Stomach (tissue), 8 donors: ENCODE measurements at regions not wholly inside any gene's neighbourhood (a gene's known extent, or its start where the extent isn't known, plus 50 kb on each side); places are given as distances from the start of the nearest gene placed in this dataset.

Source experiments
- DNase-seq, 2 donors: peaks; one replicate each; pipeline versions ENCODE4 v3.0.0 to v3.0.0-alpha.2; 2013 to 2019
- H3K27ac ChIP-seq, 5 donors: fragments of 200-600 bp in 4 of 5; sonication (generic) in 4 of 5; one replicate each; pipeline ENCODE4 v1.5.1; 2013 to 2019; ENCODE audit warnings: mild to moderate bottlenecking in 1 of 5, moderate library complexity in 1 of 5
- H3K27me3 ChIP-seq, 3 donors: fragments of 200-600 bp; sonication (generic); one replicate each; pipeline ENCODE4 v1.5.1; 2017 to 2019; ENCODE audit warnings: mixed run types in 1 of 3
- H3K36me3 ChIP-seq, 4 donors: fragments of 200-600 bp; sonication (generic); 1 replicate in 3 of 4; 2 replicates in 1 of 4; pipeline ENCODE4 v1.5.1; 2016 to 2019
- H3K4me1 ChIP-seq, 4 donors: fragments of 200-600 bp; sonication (generic); one replicate each; pipeline ENCODE4 v1.5.1; 2016 to 2019
- H3K4me3 ChIP-seq, 4 donors: fragments of 200-600 bp; sonication (generic) in 3 of 4; one replicate each; pipeline ENCODE4 v1.5.1; 2016 to 2019; ENCODE audit warnings: mild to moderate bottlenecking in 1 of 4
- H3K9me3 ChIP-seq, 4 donors: fragments of 200-600 bp; sonication (generic); one replicate each; pipeline ENCODE4 v1.5.1; 2016 to 2019
- CTCF ChIP-seq, 7 experiments: fragments of 450-650 bp in 4 of 7; fragments of 200-600 bp in 3 of 7; sonication (generic) in 3 of 7; IDR thresholded peaks; one replicate each; pipeline ENCODE4 v1.5.1; 2016 to 2019; ENCODE audit warnings: antibody characterized with exemption in 7 of 7, control low read depth in 2 of 7, mild to moderate bottlenecking in 1 of 7
- EP300 ChIP-seq: sonication (generic); formaldehyde crosslinking; IDR thresholded peaks from one replicate; pipeline ENCODE4 v1.6.1; 2017; ENCODE audit warnings: antibody characterized with exemption
- POLR2A ChIP-seq, 4 donors: fragments of 450-650 bp; IDR thresholded peaks; one replicate each; pipeline ENCODE4 v1.6.1; 2016; ENCODE audit warnings: antibody characterized with exemption in 4 of 4, control low read depth in 2 of 4, mild to moderate bottlenecking in 1 of 4, moderate library complexity in 1 of 4
- POLR2AphosphoS5 ChIP-seq, 3 donors: sonication (generic); formaldehyde crosslinking; IDR thresholded peaks; one replicate each; pipeline ENCODE4 v1.6.1; 2016; ENCODE audit warnings: antibody characterized with exemption in 3 of 3
- WGBS, 5 donors: extraction: QIAGEN DNeasy Blood & Tissue Kit in 3 of 5; methylation state at CpG; one replicate each; pipeline versions ENCODE4 v1.1.5 to v1.1.7; 2013 to 2018; 5-methylcytosine and 5-hydroxymethylcytosine counted together
- intact Hi-C: fragments of 100-400 bp; cut with DNase I; formaldehyde crosslinking; loops from one replicate; pipeline ENCODE4 v1.15.1; 2023; ENCODE audit warnings: low total_unique reads
- donor health status: healthy with polysubstance abuse.
- donor health status: Bipolar disorder and iron deficiency.
- donor health status: healthy.

- Histone ChIP-seq H3K36me3 (no peaks in the 10 kb centered on the region), H3K9me3 (no peaks in the 10 kb centered on the region), H3K4me1 (peaks cover 0 to 22% (median 0%) of the 10 kb centered on the region in 4 donors), H3K27me3 (no peaks in the 10 kb centered on the region), H3K27ac (no peak overlapping the region), H3K4me3 (no peak overlapping the region)
- 69 to 86% (median 80%) methylated on average over 6 of the region's 6 CpGs for WGBS, 5 donors
- intact Hi-C loops, result no loop called here
- TF ChIP-seq EP300, result no peak
- no peak for DNase-seq
These were observed 53.5 kb upstream of the MED4 start for GRCh38 chr13:48148454-48148853.

- intact Hi-C loops, result no loop called here
- no peaks in the 10 kb centered on the region for H3K9me3 ChIP-seq
- no peaks in the 10 kb centered on the region for H3K36me3 ChIP-seq
- WGBS, 5 donors, result 90 to 96% (median 95%) methylated on average over 2 of the region's 2 CpGs
- TF ChIP-seq EP300 (no peak), CTCF (IDR thresholded peaks at IDR 0.05) (no peak), POLR2A (IDR thresholded peaks at IDR 0.05) (no peak), POLR2AphosphoS5 (IDR thresholded peaks at IDR 0.05) (no peak)
- no peak overlapping the region for H3K27ac ChIP-seq
- H3K4me3 ChIP-seq, result no peak overlapping the region
- H3K27me3 ChIP-seq, result no peaks in the 10 kb centered on the region
- H3K4me1 ChIP-seq, result peaks cover 0 to 16% (median 0%) of the 10 kb centered on the region in 4 donors
- no peak for DNase-seq
These were observed 51.7 kb upstream of the MED4 start for GRCh38 chr13:48146636-48147035.

- TF ChIP-seq POLR2A (IDR thresholded peaks at IDR 0.05), result no peak
- no peak for TF ChIP-seq EP300
- no peak for TF ChIP-seq POLR2AphosphoS5 (IDR thresholded peaks at IDR 0.05)
- TF ChIP-seq CTCF (IDR thresholded peaks at IDR 0.05), result no peak
- 90 to 100% (median 95%) methylated on average over 1 of the region's 1 CpG for whole genome bisulfite sequencing, 5 donors
- Histone ChIP-seq H3K27me3 (no peaks in the 10 kb centered on the region), H3K4me3 (no peak overlapping the region), H3K27ac (no peak overlapping the region), H3K36me3 (no peaks in the 10 kb centered on the region), H3K4me1 (peaks cover 0 to 14% (median 0%) of the 10 kb centered on the region in 4 donors), H3K9me3 (no peaks in the 10 kb centered on the region)
- DNase-seq, result no peak
- intact Hi-C loops, result no loop called here
These were observed 51.2 kb upstream of the MED4 start for GRCh38 chr13:48146122-48146521.
